Osteoblast (primary cell): ENCODE measurements at regions not wholly inside any gene's neighbourhood (a gene's known extent, or its start where the extent isn't known, plus 50 kb on each side); places are given as distances from the start of the nearest gene placed in this dataset.

Source experiments
- DNase-seq: peaks from one replicate; pipeline ENCODE4 v3.0.0; 2011; ENCODE audit warnings: low spot score, mixed read lengths; ENCODE audit not compliant: insufficient read length; ENCODE audit errors: missing footprints
- H2AFZ ChIP-seq: 2 replicates; pipeline ENCODE4 v1.6.0; 2011; ENCODE audit warnings: mild to moderate bottlenecking, low read length
- H3K27ac ChIP-seq: 2 replicates; pipeline ENCODE4 v1.5.1; 2011; ENCODE audit warnings: mild to moderate bottlenecking, low read depth, low read length, moderate library complexity
- H3K27me3 ChIP-seq: 2 replicates; pipeline ENCODE4 v1.6.0; 2012; ENCODE audit warnings: mild to moderate bottlenecking, control low read depth, inconsistent platforms, low read length, moderate library complexity; ENCODE audit not compliant: insufficient read depth
- H3K36me3 ChIP-seq: 2 replicates; pipeline ENCODE4 v1.5.1; 2011; ENCODE audit warnings: mild to moderate bottlenecking, low read length, control low read depth, moderate library complexity; ENCODE audit not compliant: insufficient read depth
- H3K4me1 ChIP-seq: 2 replicates; pipeline ENCODE4 v1.5.1; 2011; ENCODE audit warnings: mild to moderate bottlenecking, low read length, control low read depth, moderate library complexity; ENCODE audit not compliant: insufficient read depth
- H3K4me2 ChIP-seq: 2 replicates; pipeline ENCODE4 v1.6.0; 2011; ENCODE audit warnings: mild to moderate bottlenecking, low read length; ENCODE audit not compliant: insufficient read depth
- H3K4me3 ChIP-seq: fragments of 200-600 bp; sonication (generic); 3 replicates; pipeline ENCODE4 v1.5.1; 2012; ENCODE audit warnings: mild to moderate bottlenecking, low read length, inconsistent platforms; ENCODE audit not compliant: insufficient read depth
- H3K79me2 ChIP-seq: 2 replicates; pipeline ENCODE4 v1.6.0; 2012; ENCODE audit warnings: mild to moderate bottlenecking, low read length, control low read depth, inconsistent platforms; ENCODE audit not compliant: insufficient read depth
- H3K9me3 ChIP-seq: 2 replicates; pipeline ENCODE4 v1.5.1; 2011; ENCODE audit warnings: low read depth, low read length, control low read depth
- H4K20me1 ChIP-seq: 2 replicates; pipeline ENCODE4 v1.6.0; 2012; ENCODE audit warnings: mild to moderate bottlenecking, low read length, control low read depth; ENCODE audit not compliant: insufficient read depth
- CTCF ChIP-seq: IDR thresholded peaks from 2 replicates; pipeline ENCODE4 v1.5.1; 2011; ENCODE audit warnings: mild to moderate bottlenecking, low read depth, low read length, moderate library complexity; ENCODE audit errors: extremely low read depth

DNA sequence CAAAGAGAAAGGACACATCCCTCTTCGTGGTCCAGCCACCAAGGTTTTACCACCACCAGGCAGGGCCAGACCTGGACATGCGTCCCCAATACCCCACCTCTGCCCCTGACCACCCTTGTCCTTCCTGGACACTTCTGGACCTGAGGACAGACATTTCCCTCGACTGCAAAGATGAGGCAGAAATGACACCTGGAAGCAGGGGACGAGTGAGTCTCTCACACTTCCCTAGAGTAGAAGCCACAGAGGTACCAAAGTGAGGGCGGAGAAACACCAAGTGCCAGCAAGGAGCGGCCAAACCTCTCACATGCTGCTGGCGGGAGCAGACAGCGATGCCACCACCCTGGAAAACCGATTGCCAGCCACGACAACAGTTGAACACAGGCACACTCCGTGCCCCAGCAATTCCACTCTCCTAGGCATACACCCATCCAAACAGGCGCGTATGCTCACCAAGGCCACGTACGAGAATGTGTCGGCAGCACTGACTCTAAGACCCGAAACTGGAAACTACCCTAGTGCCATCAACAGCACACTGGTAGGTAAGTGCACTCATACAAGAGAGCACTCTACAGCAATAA lies 207.0 kb upstream of the NSMCE3 start:
- H3K36me3 ChIP-seq: no peaks in the 10 kb centered on the region
- H3K4me1 ChIP-seq: no peaks in the 10 kb centered on the region
- no peak overlapping the region for H2AFZ ChIP-seq
- H4K20me1 ChIP-seq: no peaks in the 10 kb centered on the region
- TF ChIP-seq CTCF: no peak
- no peaks in the 10 kb centered on the region for H3K79me2 ChIP-seq
- no peak overlapping the region for H3K27ac ChIP-seq
- no peak overlapping the region for H3K4me3 ChIP-seq
- DNase-seq: no peak
- no peaks in the 10 kb centered on the region for H3K9me3 ChIP-seq
- no peak overlapping the region for H3K4me2 ChIP-seq
- H3K27me3 ChIP-seq: no peaks in the 10 kb centered on the region

- Histone ChIP-seq H2AFZ (no peak overlapping the region), H3K4me1 (no peaks in the 10 kb centered on the region), H3K27me3 (no peaks in the 10 kb centered on the region), H3K79me2 (no peaks in the 10 kb centered on the region), H3K4me2 (no peak overlapping the region), H3K9me3 (no peaks in the 10 kb centered on the region), H3K4me3 (no peak overlapping the region), H3K36me3 (no peaks in the 10 kb centered on the region), H3K27ac (no peak overlapping the region), H4K20me1 (no peaks in the 10 kb centered on the region)
- no peak for TF ChIP-seq CTCF
- no peak for DNase-seq
Observed at GRCh38 chr15:29475096-29475495, 205.5 kb upstream of the NSMCE3 start.

- no peak overlapping the region for H2AFZ ChIP-seq
- H3K36me3 ChIP-seq: no peaks in the 10 kb centered on the region
- TF ChIP-seq CTCF: no peak
- H3K27ac ChIP-seq: no peak overlapping the region
- no peaks in the 10 kb centered on the region for H3K9me3 ChIP-seq
- no peaks in the 10 kb centered on the region for H3K4me1 ChIP-seq
- no peaks in the 10 kb centered on the region for H3K79me2 ChIP-seq
- DNase-seq: no peak
- no peak overlapping the region for H3K4me2 ChIP-seq
- H3K4me3 ChIP-seq: no peak overlapping the region
- no peaks in the 10 kb centered on the region for H3K27me3 ChIP-seq
- no peaks in the 10 kb centered on the region for H4K20me1 ChIP-seq
Observed at GRCh38 chr15:29473621-29474105, 204.0 kb upstream of the NSMCE3 start.

DNA sequence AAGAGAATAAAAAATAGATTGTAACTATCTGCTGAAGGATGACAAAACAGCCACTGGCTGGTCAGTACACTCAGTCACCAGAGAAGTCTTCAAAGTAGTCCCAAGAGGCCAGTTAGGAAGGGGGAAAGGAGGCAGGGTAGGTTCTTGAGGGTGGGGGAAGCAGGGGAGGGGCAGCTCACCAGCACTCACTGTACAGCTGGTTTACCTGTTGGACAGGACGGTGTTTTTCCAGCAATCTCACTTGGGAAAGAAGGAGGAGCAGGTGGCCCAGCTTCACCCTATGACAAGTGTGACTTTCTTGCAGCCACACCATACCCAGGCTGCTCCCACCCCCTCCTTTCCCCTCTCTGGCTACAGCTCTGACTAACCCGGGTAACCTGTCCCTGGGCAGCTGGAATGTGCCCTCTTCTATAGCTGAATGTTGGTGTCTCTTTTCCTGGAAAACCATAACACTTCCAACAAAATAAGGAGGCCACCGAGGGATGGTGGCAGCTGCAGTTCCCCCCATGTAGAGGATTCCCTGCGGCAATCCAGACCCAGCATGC lies 203.4 kb upstream of the NSMCE3 start:
- no peaks in the 10 kb centered on the region for H3K36me3 ChIP-seq
- TF ChIP-seq CTCF: no peak
- no peaks in the 10 kb centered on the region for H3K4me1 ChIP-seq
- H3K9me3 ChIP-seq: no peaks in the 10 kb centered on the region
- no peaks in the 10 kb centered on the region for H3K27me3 ChIP-seq
- no peak for DNase-seq
- H3K4me3 ChIP-seq: no peak overlapping the region
- H3K79me2 ChIP-seq: no peaks in the 10 kb centered on the region
- no peak overlapping the region for H2AFZ ChIP-seq
- H4K20me1 ChIP-seq: no peaks in the 10 kb centered on the region
- H3K27ac ChIP-seq: no peak overlapping the region
- H3K4me2 ChIP-seq: no peak overlapping the region
